ENCODE measurements at regions not wholly inside any gene's neighbourhood (a gene's known extent, or its start where the extent isn't known, plus 50 kb on each side); places are given as distances from the start of the nearest gene placed in this dataset.

GRCh38 chr4:144223149-144223548 is 82.6 kb upstream of the GYPA start:
- H3K4me3 ChIP-seq = no peak overlapping the region
- H3K36me3 ChIP-seq (ENCODE audit: control insufficient read depth, insufficient read depth, low read length) = no peaks in the 10 kb centered on the region
- intact Hi-C loops (cut with micrococcal nuclease) = no loop called here
- H3K27ac ChIP-seq (ENCODE audit: extremely low read depth, low read depth, low read length) = no peak overlapping the region
- H2AFZ ChIP-seq (ENCODE audit: low read depth, low read length) = no peak overlapping the region
- BruUV-seq (replicated peaks) = no TSS peak
- POLR2A ChIA-PET = no interaction called here
- H3K4me1 ChIP-seq (replicated peaks in 1 of 2; ENCODE audit: control insufficient read depth in 2 of 2, insufficient read depth in 2 of 2, low read length in 2 of 2) = no peaks in the 10 kb centered on the region
- in situ Hi-C loops (cut with MboI) = no loop called here
- H3K9ac ChIP-seq (ENCODE audit: insufficient read depth in 1 of 2, low read depth in 2 of 2, low read length in 2 of 2) = no peak overlapping the region
- WGBS (ENCODE audit: insufficient coverage, low coverage, missing lambda C conversion rate) = 12% methylated on average over 1 of the region's 1 CpG
- H4K20me1 ChIP-seq (replicated peaks; ENCODE audit: control insufficient read depth, insufficient read depth, low read length) = no peaks in the 10 kb centered on the region
- no peak overlapping the region for H3K4me2 ChIP-seq (ENCODE audit: insufficient read depth, low read length)
- ATAC-seq (no peak), FAIRE-seq (no peak), DNase-seq (ENCODE audit: extremely low read depth in 1 of 4, low spot score in 3 of 4) (no peak)
- H3K9me1 ChIP-seq (ENCODE audit: control insufficient read depth, insufficient read depth, low read length) = no peaks in the 10 kb centered on the region
- H3K27me3 ChIP-seq (ENCODE audit: control insufficient read depth in 2 of 2, insufficient read depth in 2 of 2, low read length in 2 of 2) = no peaks in the 10 kb centered on the region
- no peaks in the 10 kb centered on the region for H3K9me3 ChIP-seq (replicated peaks; ENCODE audit: control insufficient read depth, insufficient read depth, low read depth, low read length)
- CTCF ChIA-PET (ENCODE audit: low intra/inter-chr PET ratio) = no interaction called here
- H3K79me2 ChIP-seq (ENCODE audit: control insufficient read depth, insufficient read depth, low read length) = no peaks in the 10 kb centered on the region
- TF ChIP-seq BMI1 (IDR thresholded peaks at IDR 0.05; ENCODE audit: low read length) (no peak), BCOR (IDR thresholded peaks at IDR 0.05) (no peak), EWSR1 (IDR thresholded peaks at IDR 0.05; ENCODE audit: borderline replicate concordance, low read depth, partially characterized antibody) (no peak), GTF2B (IDR thresholded peaks at IDR 0.05; ENCODE audit: extremely low read depth, insufficient read length) (no peak), SMAD3 (CRISPR knock-in tag; conservative IDR thresholded peaks at IDR 0.05) (no peak), ARID3B (CRISPR knock-in tag; IDR thresholded peaks at IDR 0.05; ENCODE audit: borderline replicate concordance) (no peak), POLR2B (IDR thresholded peaks at IDR 0.05; ENCODE audit: low read depth, partially characterized antibody) (no peak), DEAF1 (CRISPR knock-in tag; IDR thresholded peaks at IDR 0.05) (no peak), ZFP91 (CRISPR knock-in tag; IDR thresholded peaks at IDR 0.05) (no peak), ZNF518B (CRISPR knock-in tag; IDR thresholded peaks at IDR 0.05) (no peak)
- TF ChIP-seq, protein P1, sequence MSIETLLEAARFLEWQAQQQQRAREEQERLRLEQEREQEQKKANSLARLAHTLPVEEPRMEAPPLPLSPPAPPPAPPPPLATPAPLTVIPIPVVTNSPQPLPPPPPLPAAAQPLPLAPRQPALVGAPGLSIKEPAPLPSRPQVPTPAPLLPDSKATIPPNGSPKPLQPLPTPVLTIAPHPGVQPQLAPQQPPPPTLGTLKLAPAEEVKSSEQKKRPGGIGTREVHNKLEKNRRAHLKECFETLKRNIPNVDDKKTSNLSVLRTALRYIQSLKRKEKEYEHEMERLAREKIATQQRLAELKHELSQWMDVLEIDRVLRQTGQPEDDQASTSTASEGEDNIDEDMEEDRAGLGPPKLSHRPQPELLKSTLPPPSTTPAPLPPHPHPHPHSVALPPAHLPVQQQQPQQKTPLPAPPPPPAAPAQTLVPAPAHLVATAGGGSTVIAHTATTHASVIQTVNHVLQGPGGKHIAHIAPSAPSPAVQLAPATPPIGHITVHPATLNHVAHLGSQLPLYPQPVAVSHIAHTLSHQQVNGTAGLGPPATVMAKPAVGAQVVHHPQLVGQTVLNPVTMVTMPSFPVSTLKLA (conservative IDR thresholded peaks at IDR 0.05) = no peak
